ENCODE measurements at regions not wholly inside any gene's neighbourhood (a gene's known extent, or its start where the extent isn't known, plus 50 kb on each side); places are given as distances from the start of the nearest gene placed in this dataset.

DNA sequence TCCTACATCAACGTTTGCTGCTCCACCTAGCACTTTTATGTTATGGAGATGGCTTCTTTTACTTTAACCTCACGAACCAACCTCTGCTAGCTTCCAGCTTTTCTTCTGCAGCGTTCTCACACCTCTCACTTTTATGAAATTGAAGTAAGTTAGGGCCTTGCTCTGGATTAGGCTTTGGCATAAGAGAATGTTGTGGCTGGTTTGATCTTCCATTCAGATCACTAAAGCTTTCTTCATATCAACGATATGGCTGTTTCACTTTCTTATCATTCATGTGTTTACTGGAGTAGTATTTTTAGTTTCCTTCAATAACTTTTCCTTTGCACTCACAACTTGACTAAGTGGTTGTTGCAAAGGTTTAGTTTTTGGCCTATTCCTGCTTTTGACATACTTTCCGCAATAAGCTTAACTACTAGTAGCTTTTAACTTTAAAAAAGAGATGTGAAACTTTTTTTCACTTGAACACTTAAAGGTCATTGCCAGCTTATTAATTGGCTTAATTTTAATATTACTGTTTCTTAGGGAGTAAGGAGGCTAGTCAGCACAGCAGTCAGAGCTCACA is 60.0 kb upstream of the SPRY2 start:
- no peak for FAIRE-seq
- no peak for TF ChIP-seq POLR2AphosphoS5 (IDR thresholded peaks at IDR 0.05; ENCODE audit: insufficient read depth, low read depth, low read length)
- Histone ChIP-seq H3K79me2 (ENCODE audit: control insufficient read depth, insufficient read depth, low read length) (no peaks in the 10 kb centered on the region), H3K27me3 (ENCODE audit: control insufficient read depth in 2 of 2, insufficient read depth in 2 of 2, low read length in 2 of 2) (no peaks in the 10 kb centered on the region), H3K4me1 (ENCODE audit: control insufficient read depth, extremely low read depth, insufficient read depth, low read length) (no peaks in the 10 kb centered on the region), H2AFZ (ENCODE audit: low read depth, low read length) (no peak overlapping the region), H3K9me1 (replicated peaks; ENCODE audit: control insufficient read depth, extremely low read depth, insufficient read depth, low read length) (no peaks in the 10 kb centered on the region), H3K9me3 (replicated peaks; ENCODE audit: control insufficient read depth, insufficient read depth, low read length) (no peaks in the 10 kb centered on the region), H4K20me1 (replicated peaks; ENCODE audit: control insufficient read depth, extremely low read depth, insufficient read depth, low read length) (no peaks in the 10 kb centered on the region), H3K4me2 (ENCODE audit: insufficient read depth, low read length) (no peak overlapping the region), H3K4me3 (replicated peaks in 1 of 3; ENCODE audit: insufficient read depth in 1 of 3, low read depth in 1 of 3, low read length in 3 of 3) (no peak overlapping the region), H3K9ac (replicated peaks; ENCODE audit: extremely low read depth, insufficient read depth, low read length) (no peak overlapping the region), H3K27ac (ENCODE audit: insufficient read depth, low read depth, low read length) (no peak overlapping the region), H3K36me3 (ENCODE audit: control insufficient read depth in 2 of 2, extremely low read depth in 1 of 2, insufficient read depth in 2 of 2, low read length in 2 of 2) (no peaks in the 10 kb centered on the region)
- ChIA-PET CTCF (interaction anchor here (0.7 to 2.7 kb wide), 5 partner anchors 10 to 617 kb away, joined by 3 to 8 read pairs (median 3); no protein-coding TSS in a partner anchor), POLR2A (no interaction called here)
- no peak for DNase-seq (ENCODE audit: low read depth, low spot score)
- intact Hi-C loops (cut with micrococcal nuclease) (no loop called here), dilution Hi-C loops (cut with MboI; ENCODE audit: extremely low pct_ligation_motif_present, low sequenced_read_pairs) (no loop called here)
- BruUV-seq (replicated peaks) = no TSS peak

DNA sequence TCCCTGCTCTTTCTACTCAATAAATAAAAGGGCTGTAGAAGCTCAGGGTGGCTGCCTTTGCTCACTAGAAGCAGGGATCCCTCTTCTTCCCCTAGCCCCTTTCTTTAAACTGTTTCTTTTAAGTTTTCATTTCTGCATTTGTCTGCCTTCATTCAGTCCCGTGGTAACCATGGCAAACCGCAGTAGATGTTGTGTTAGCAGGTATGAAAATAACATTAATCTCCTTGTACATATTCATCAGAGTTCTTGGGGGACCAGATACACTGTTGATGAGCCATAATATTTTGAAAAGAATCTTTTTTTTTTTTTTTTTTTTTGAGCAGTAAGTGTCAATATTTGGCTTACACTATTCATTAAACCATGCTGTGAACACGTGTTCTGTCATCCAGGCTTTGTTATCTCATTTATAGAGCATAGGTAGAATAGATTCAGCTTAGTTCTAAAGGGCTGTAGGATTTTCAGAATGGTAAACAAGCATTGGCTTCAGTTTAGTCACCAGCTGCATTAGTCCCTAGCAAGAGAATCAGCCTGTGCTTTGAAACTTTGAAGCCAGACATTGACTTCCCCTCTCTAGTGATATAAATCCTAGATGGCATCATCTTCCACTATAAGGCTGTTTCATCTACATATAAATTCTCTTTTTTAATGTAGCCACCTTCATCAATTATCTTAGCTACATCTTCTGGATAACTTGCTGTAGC is 59.4 kb upstream of the SPRY2 start:
- Histone ChIP-seq H3K9me1 (replicated peaks; ENCODE audit: control insufficient read depth, extremely low read depth, insufficient read depth, low read length) (no peaks in the 10 kb centered on the region), H3K27me3 (ENCODE audit: control insufficient read depth in 2 of 2, insufficient read depth in 2 of 2, low read length in 2 of 2) (no peaks in the 10 kb centered on the region), H4K20me1 (replicated peaks; ENCODE audit: control insufficient read depth, extremely low read depth, insufficient read depth, low read length) (no peaks in the 10 kb centered on the region), H3K4me2 (ENCODE audit: insufficient read depth, low read length) (no peak overlapping the region), H3K4me3 (replicated peaks in 1 of 3; ENCODE audit: insufficient read depth in 1 of 3, low read depth in 1 of 3, low read length in 3 of 3) (no peak overlapping the region), H3K9ac (replicated peaks; ENCODE audit: extremely low read depth, insufficient read depth, low read length) (no peak overlapping the region), H3K36me3 (ENCODE audit: control insufficient read depth in 2 of 2, extremely low read depth in 1 of 2, insufficient read depth in 2 of 2, low read length in 2 of 2) (no peaks in the 10 kb centered on the region), H3K27ac (ENCODE audit: insufficient read depth, low read depth, low read length) (no peak overlapping the region), H2AFZ (ENCODE audit: low read depth, low read length) (no peak overlapping the region), H3K9me3 (replicated peaks; ENCODE audit: control insufficient read depth, insufficient read depth, low read length) (no peaks in the 10 kb centered on the region), H3K4me1 (ENCODE audit: control insufficient read depth, extremely low read depth, insufficient read depth, low read length) (no peaks in the 10 kb centered on the region), H3K79me2 (ENCODE audit: control insufficient read depth, insufficient read depth, low read length) (no peaks in the 10 kb centered on the region)
- TF ChIP-seq FOS (IDR thresholded peaks at IDR 0.05; ENCODE audit: borderline replicate concordance, insufficient read depth, low read length) = no peak
- DNase-seq (ENCODE audit: low read depth, low spot score) = no peak
- BruUV-seq (replicated peaks) = no TSS peak
- intact Hi-C loops (cut with micrococcal nuclease) = no loop called here
- no peak for FAIRE-seq
- POLR2A ChIA-PET = no interaction called here
- CTCF ChIA-PET = interaction anchor here (0.7 to 2.7 kb wide), 5 partner anchors 9 to 617 kb away, joined by 3 to 8 read pairs (median 3); no protein-coding TSS in a partner anchor
- dilution Hi-C loops (cut with MboI; ENCODE audit: extremely low pct_ligation_motif_present, low sequenced_read_pairs) = no loop called here

Data from endothelial cell of umbilical vein (primary cell).